Activated T-helper 2 cell treated with anti-CD3 and anti-CD28 coated beads, Interferon-gamma antibody, Interleukin-2, Interleukin-4, amounts not matched to agents 10 μg/mL and 5 μg/mL and 100 μg/mL, durations not matched to agents 14 hours and 24 hours and 36 hours (primary cell): ENCODE measurements at regions not wholly inside any gene's neighbourhood (a gene's known extent, or its start where the extent isn't known, plus 50 kb on each side); places are given as distances from the start of the nearest gene placed in this dataset.

Experiments
- DNase-seq: peaks from one replicate; pipeline ENCODE4 v3.0.0; 2021; ENCODE audit warnings: low spot score
- H3K27ac Mint-ChIP-seq: one replicate; pipeline ENCODE4 v1.8.0; 2021; ENCODE audit warnings: mixed read lengths
- H3K27me3 Mint-ChIP-seq: one replicate; pipeline ENCODE4 v1.8.0; 2021; ENCODE audit warnings: low read depth, mixed read lengths
- H3K36me3 Mint-ChIP-seq: one replicate; pipeline ENCODE4 v1.8.0; 2021; ENCODE audit warnings: low read depth, mixed read lengths
- H3K4me1 Mint-ChIP-seq: one replicate; pipeline ENCODE4 v1.8.0; 2021; ENCODE audit warnings: low read depth, mixed read lengths
- H3K4me3 Mint-ChIP-seq: one replicate; pipeline ENCODE4 v1.8.0; 2021; ENCODE audit warnings: low read depth, mild to moderate bottlenecking, moderate library complexity, mixed read lengths
- H3K9me3 Mint-ChIP-seq: one replicate; pipeline ENCODE4 v1.8.0; 2021; ENCODE audit warnings: mixed read lengths
- intact Hi-C: fragments of 100-400 bp; cut with micrococcal nuclease; formaldehyde crosslinking; loops from one replicate; pipeline ENCODE4 v1.15.1; 2023

GRCh38 chr11:119525867-119526196, 102.9 kb upstream of the THY1 start:
- Mint-ChIP-seq H3K27ac (no peak overlapping the region), H3K27me3 (no peaks in the 10 kb centered on the region), H3K9me3 (no peaks in the 10 kb centered on the region), H3K36me3 (no peaks in the 10 kb centered on the region), H3K4me1 (no peaks in the 10 kb centered on the region), H3K4me3 (no peak overlapping the region)
- no peak for DNase-seq
- intact Hi-C loops = no loop called here

GRCh38 chr11:119525180-119525866, 102.4 kb upstream of the THY1 start:
- no peak for DNase-seq
- no peaks in the 10 kb centered on the region for H3K9me3 Mint-ChIP-seq
- H3K27me3 Mint-ChIP-seq = no peaks in the 10 kb centered on the region
- no peak overlapping the region for H3K4me3 Mint-ChIP-seq
- no peaks in the 10 kb centered on the region for H3K36me3 Mint-ChIP-seq
- no peak overlapping the region for H3K27ac Mint-ChIP-seq
- H3K4me1 Mint-ChIP-seq = no peaks in the 10 kb centered on the region
- intact Hi-C loops = no loop called here

GRCh38 chr11:119523539-119524157, 100.7 kb upstream of the THY1 start:
- no peak overlapping the region for H3K4me3 Mint-ChIP-seq
- no peaks in the 10 kb centered on the region for H3K4me1 Mint-ChIP-seq
- intact Hi-C loops = no loop called here
- no peaks in the 10 kb centered on the region for H3K9me3 Mint-ChIP-seq
- no peak for DNase-seq
- no peaks in the 10 kb centered on the region for H3K27me3 Mint-ChIP-seq
- H3K27ac Mint-ChIP-seq = no peak overlapping the region
- no peaks in the 10 kb centered on the region for H3K36me3 Mint-ChIP-seq

GRCh38 chr11:119522609-119523008, 99.6 kb upstream of the THY1 start:
- Mint-ChIP-seq H3K36me3 (no peaks in the 10 kb centered on the region), H3K9me3 (no peaks in the 10 kb centered on the region), H3K27ac (no peak overlapping the region), H3K4me3 (no peak overlapping the region), H3K27me3 (no peaks in the 10 kb centered on the region), H3K4me1 (no peaks in the 10 kb centered on the region)
- intact Hi-C loops = no loop called here
- DNase-seq = no peak

GRCh38 chr11:119521551-119521950, 98.6 kb upstream of the THY1 start:
- DNase-seq = no peak
- intact Hi-C loops = no loop called here
- no peaks in the 10 kb centered on the region for H3K4me1 Mint-ChIP-seq
- H3K27ac Mint-ChIP-seq = no peak overlapping the region
- peaks cover 1% of the 10 kb centered on the region for H3K27me3 Mint-ChIP-seq
- H3K9me3 Mint-ChIP-seq = no peaks in the 10 kb centered on the region
- H3K4me3 Mint-ChIP-seq = no peak overlapping the region
- H3K36me3 Mint-ChIP-seq = no peaks in the 10 kb centered on the region

GRCh38 chr11:119520966-119521365, 98.0 kb upstream of the THY1 start:
- H3K36me3 Mint-ChIP-seq = no peaks in the 10 kb centered on the region

GRCh38 chr11:119520400-119520799, 97.4 kb upstream of the THY1 start:
- Mint-ChIP-seq H3K36me3 (no peaks in the 10 kb centered on the region), H3K9me3 (no peaks in the 10 kb centered on the region), H3K27me3 (peaks cover 1% of the 10 kb centered on the region), H3K4me1 (no peaks in the 10 kb centered on the region), H3K4me3 (no peak overlapping the region), H3K27ac (no peak overlapping the region)
- intact Hi-C loops = no loop called here
- no peak for DNase-seq

More at GRCh38 chr11:119520966-119521365, 98.0 kb upstream of the THY1 start:
- DNase-seq = no peak
- intact Hi-C loops = no loop called here
- Mint-ChIP-seq H3K9me3 (no peaks in the 10 kb centered on the region), H3K4me3 (no peak overlapping the region), H3K4me1 (no peaks in the 10 kb centered on the region), H3K27ac (no peak overlapping the region), H3K27me3 (peaks cover 1% of the 10 kb centered on the region)

- Mint-ChIP-seq H3K4me1 (no peaks in the 10 kb centered on the region), H3K4me3 (no peak overlapping the region), H3K27ac (no peak overlapping the region), H3K9me3 (no peaks in the 10 kb centered on the region), H3K27me3 (peaks cover 1% of the 10 kb centered on the region), H3K36me3 (no peaks in the 10 kb centered on the region)
- DNase-seq = no peak
- intact Hi-C loops = no loop called here
Measured at GRCh38 chr11:119519796-119520195, 96.8 kb upstream of the THY1 start.

- no peak for DNase-seq
- no peaks in the 10 kb centered on the region for H3K36me3 Mint-ChIP-seq
- no peak overlapping the region for H3K27ac Mint-ChIP-seq
Measured at GRCh38 chr11:119518746-119519730, 96.1 kb upstream of the THY1 start.

GRCh38 chr11:119515771-119516400, 92.9 kb upstream of the THY1 start:
- intact Hi-C loops = no loop called here
- Mint-ChIP-seq H3K9me3 (no peaks in the 10 kb centered on the region), H3K4me1 (no peaks in the 10 kb centered on the region), H3K4me3 (no peak overlapping the region), H3K27me3 (peaks cover 6% of the 10 kb centered on the region), H3K36me3 (no peaks in the 10 kb centered on the region), H3K27ac (no peak overlapping the region)
- DNase-seq = no peak

More at GRCh38 chr11:119518746-119519730, 96.1 kb upstream of the THY1 start:
- Mint-ChIP-seq H3K4me1 (no peaks in the 10 kb centered on the region), H3K27me3 (peaks cover 1% of the 10 kb centered on the region), H3K4me3 (no peak overlapping the region), H3K9me3 (no peaks in the 10 kb centered on the region)
- intact Hi-C loops = no loop called here

GRCh38 chr11:119513806-119514170, 90.8 kb upstream of the THY1 start:
- H3K4me1 Mint-ChIP-seq = peaks cover 15% of the 10 kb centered on the region
- no peak overlapping the region for H3K27ac Mint-ChIP-seq
- H3K9me3 Mint-ChIP-seq = no peaks in the 10 kb centered on the region
- no peak for DNase-seq
- H3K4me3 Mint-ChIP-seq = no peak overlapping the region
- intact Hi-C loops = no loop called here
- H3K36me3 Mint-ChIP-seq = no peaks in the 10 kb centered on the region
- H3K27me3 Mint-ChIP-seq = peaks cover 6% of the 10 kb centered on the region

GRCh38 chr11:119513131-119513805, 90.3 kb upstream of the THY1 start:
- Mint-ChIP-seq H3K36me3 (no peaks in the 10 kb centered on the region), H3K9me3 (no peaks in the 10 kb centered on the region), H3K27ac (no peak overlapping the region), H3K4me3 (no peak overlapping the region), H3K4me1 (peaks cover 16% of the 10 kb centered on the region), H3K27me3 (peaks cover 6% of the 10 kb centered on the region)
- no peak for DNase-seq
- intact Hi-C loops = no loop called here
